Panc1 (cell line): ENCODE measurements at regions not wholly inside any gene's neighbourhood (a gene's known extent, or its start where the extent isn't known, plus 50 kb on each side); places are given as distances from the start of the nearest gene placed in this dataset.

Source experiments
- CTCF ChIP-seq: fragments of 450-650 bp; IDR thresholded peaks from 2 replicates; pipeline ENCODE4 v1.5.1; 2017; ENCODE audit warnings: mild to moderate bottlenecking
- POLR2AphosphoS5 ChIP-seq: IDR thresholded peaks from 2 replicates; pipeline ENCODE4 v1.6.1; 2012; ENCODE audit warnings: mild to moderate bottlenecking, low read depth, low read length, moderate library complexity
- REST ChIP-seq, 2 experiments: IDR thresholded peaks; 2 replicates each; pipeline ENCODE4 v1.6.1; 2011 to 2012; ENCODE audit warnings: low read depth in 2 of 2, control low read depth in 1 of 2, low read length in 1 of 2, mild to moderate bottlenecking in 1 of 2, moderate library complexity in 1 of 2; ENCODE audit not compliant: insufficient read depth in 1 of 2
- SIN3A ChIP-seq: IDR thresholded peaks from 2 replicates; pipeline ENCODE4 v1.6.1; 2012; ENCODE audit warnings: low read depth, mild to moderate bottlenecking, low read length, moderate library complexity, borderline replicate concordance; ENCODE audit not compliant: insufficient read depth
- TCF7L2 ChIP-seq: IDR thresholded peaks from 2 replicates; pipeline ENCODE4 v1.6.1; 2011; ENCODE audit warnings: mild to moderate bottlenecking, low read depth, low read length, inconsistent platforms

GRCh38 chr14:100393362-100393761 is 70.2 kb downstream of the SLC25A47 start:
- no peak for TF ChIP-seq CTCF
- TF ChIP-seq POLR2AphosphoS5, result no peak
- TF ChIP-seq SIN3A, result no peak
- no peak for TF ChIP-seq TCF7L2
- no peak for TF ChIP-seq REST (IDR thresholded peaks at IDR 0.05; ENCODE audit: insufficient read depth in 1 of 2, low read depth in 2 of 2, low read length in 1 of 2)
